Prostate gland (tissue), 2 donors: ENCODE measurements at regions not wholly inside any gene's neighbourhood (a gene's known extent, or its start where the extent isn't known, plus 50 kb on each side); places are given as distances from the start of the nearest gene placed in this dataset.
"Not testable (repeated sequence)": the region's sequence is repeated elsewhere in the genome, so short reads cannot be mapped to it uniquely, and the experiment has no call there.

Source experiments
- DNase-seq: peaks from one replicate; pipeline ENCODE4 v3.0.0-alpha.2; 2019; ENCODE audit warnings: low spot score
- H3K27ac ChIP-seq, 2 donors: fragments of 200-600 bp; sonication (generic); 2 replicates each; pipeline ENCODE4 v1.5.1; 2017 to 2019
- H3K27me3 ChIP-seq: fragments of 200-600 bp; sonication (generic); replicated peaks from 2 replicates; pipeline ENCODE4 v1.5.1; 2019; ENCODE audit not compliant: insufficient read depth
- H3K36me3 ChIP-seq, 2 donors: fragments of 200-600 bp; sonication (generic); 1 replicate in 1 of 2; 2 replicates in 1 of 2; pipeline versions ENCODE4 v1.5.1 to v1.8.1; 2017 to 2019
- H3K4me1 ChIP-seq: fragments of 200-600 bp; sonication (generic); replicated peaks from 2 replicates; pipeline ENCODE4 v1.5.1; 2019
- H3K4me3 ChIP-seq, 2 donors: fragments of 200-600 bp; sonication (generic); 2 replicates each; pipeline ENCODE4 v1.5.1; 2017 to 2019
- H3K9me3 ChIP-seq: fragments of 200-600 bp; sonication (generic); 2 replicates; pipeline ENCODE4 v1.5.1; 2017
- CTCF ChIP-seq, 4 experiments: fragments of 200-600 bp in 2 of 4; fragments of 450-650 bp in 2 of 4; sonication (generic) in 2 of 4; IDR thresholded peaks; 1 replicate in 3 of 4; 2 replicates in 1 of 4; pipeline ENCODE4 v1.5.1; 2016 to 2019; ENCODE audit warnings: antibody characterized with exemption in 4 of 4, mild to moderate bottlenecking in 2 of 4, moderate library complexity in 2 of 4
- POLR2A ChIP-seq: fragments of 450-650 bp; IDR thresholded peaks from one replicate; pipeline ENCODE4 v1.6.1; 2016; ENCODE audit warnings: antibody characterized with exemption, mild to moderate bottlenecking
- POLR2AphosphoS5 ChIP-seq: sonication (generic); formaldehyde crosslinking; IDR thresholded peaks from one replicate; pipeline ENCODE4 v1.6.1; 2017; ENCODE audit warnings: antibody characterized with exemption
- WGBS: methylation state at CpG from one replicate; pipeline ENCODE4 v1.1.5; 2018; 5-methylcytosine and 5-hydroxymethylcytosine counted together
- intact Hi-C: fragments of 100-400 bp; cut with DNase I; formaldehyde crosslinking; loops from one replicate; pipeline ENCODE4 v1.14.2; 2022

- Histone ChIP-seq H3K36me3 (no peaks in the 10 kb centered on the region), H3K27ac (no peak overlapping the region), H3K4me1 (no peaks in the 10 kb centered on the region), H3K27me3 (no peaks in the 10 kb centered on the region), H3K9me3 (no peaks in the 10 kb centered on the region), H3K4me3 (no peak overlapping the region)
- 73% methylated on average over 3 of the region's 3 CpGs for WGBS
- no peak for TF ChIP-seq POLR2AphosphoS5
- no peak for TF ChIP-seq CTCF (IDR thresholded peaks at IDR 0.05)
- no peak for TF ChIP-seq POLR2A
- DNase-seq, result no peak
- intact Hi-C loops, result no loop called here
Observed at GRCh38 chr6:93859971-93860370, 440.6 kb upstream of the EPHA7 start.

- Histone ChIP-seq H3K27me3 (no peaks in the 10 kb centered on the region), H3K27ac (no peak overlapping the region), H3K36me3 (no peaks in the 10 kb centered on the region), H3K4me1 (no peaks in the 10 kb centered on the region), H3K4me3 (no peak overlapping the region), H3K9me3 (no peaks in the 10 kb centered on the region)
- no peak for TF ChIP-seq POLR2AphosphoS5
- no peak for TF ChIP-seq CTCF (IDR thresholded peaks at IDR 0.05)
- no peak for TF ChIP-seq POLR2A
- no peak for DNase-seq
- intact Hi-C loops, result no loop called here
- 79% methylated on average over 2 of the region's 2 CpGs for WGBS
Observed at GRCh38 chr6:93858213-93858612, 438.9 kb upstream of the EPHA7 start.

GRCh38 chr6:93849857-93850256 lies 430.5 kb upstream of the EPHA7 start:
- 62% methylated on average over 4 of the region's 4 CpGs for WGBS
- Histone ChIP-seq H3K9me3 (no peaks in the 10 kb centered on the region), H3K27ac (no peak overlapping the region), H3K4me1 (no peaks in the 10 kb centered on the region), H3K27me3 (no peaks in the 10 kb centered on the region), H3K36me3 (no peaks in the 10 kb centered on the region), H3K4me3 (no peak overlapping the region)
- intact Hi-C loops, result no loop called here
- DNase-seq, result no peak
- TF ChIP-seq POLR2AphosphoS5, result no peak
- TF ChIP-seq POLR2A, result no peak
- no peak for TF ChIP-seq CTCF (IDR thresholded peaks at IDR 0.05)

- TF ChIP-seq POLR2A (no peak), POLR2AphosphoS5 (no peak), CTCF (IDR thresholded peaks at IDR 0.05) (no peak)
- H3K36me3 ChIP-seq, result no peaks in the 10 kb centered on the region
- WGBS, result 84% methylated on average over 5 of the region's 5 CpGs
- intact Hi-C loops, result no loop called here
- H3K4me3 ChIP-seq, result no peak overlapping the region
- H3K4me1 ChIP-seq, result no peaks in the 10 kb centered on the region
- no peak for DNase-seq
- no peak overlapping the region for H3K27ac ChIP-seq
- H3K9me3 ChIP-seq, result no peaks in the 10 kb centered on the region
- no peaks in the 10 kb centered on the region for H3K27me3 ChIP-seq
Observed at GRCh38 chr6:93848031-93848742, 428.8 kb upstream of the EPHA7 start.

GRCh38 chr6:93842178-93842577 lies 422.8 kb upstream of the EPHA7 start:
- Histone ChIP-seq H3K4me3 (no peak overlapping the region), H3K4me1 (no peaks in the 10 kb centered on the region), H3K9me3 (no peaks in the 10 kb centered on the region), H3K36me3 (no peaks in the 10 kb centered on the region), H3K27ac (no peak overlapping the region), H3K27me3 (no peaks in the 10 kb centered on the region)
- intact Hi-C loops, result no loop called here
- DNase-seq, result no peak
- WGBS, result 88% methylated on average over 1 of the region's 1 CpG
- no peak for TF ChIP-seq POLR2A
- no peak for TF ChIP-seq POLR2AphosphoS5
- no peak for TF ChIP-seq CTCF (IDR thresholded peaks at IDR 0.05)

GRCh38 chr6:93835451-93836145 lies 416.2 kb upstream of the EPHA7 start:
- H3K4me3 ChIP-seq, H3K36me3 ChIP-seq, H3K27ac ChIP-seq, H3K9me3 ChIP-seq, H3K4me1 ChIP-seq, H3K27me3 ChIP-seq, DNase-seq, intact Hi-C loops: not testable (repeated sequence)
- 94% methylated on average over 7 of the region's 8 CpGs for WGBS

GRCh38 chr6:93835026-93835425 lies 415.7 kb upstream of the EPHA7 start:
- H3K4me3 ChIP-seq, intact Hi-C loops, H3K4me1 ChIP-seq, H3K27me3 ChIP-seq, DNase-seq, H3K9me3 ChIP-seq, H3K36me3 ChIP-seq, H3K27ac ChIP-seq: not testable (repeated sequence)
- 88% methylated on average over 9 of the region's 9 CpGs for WGBS
